ENCODE measurements at regions not wholly inside any gene's neighbourhood (a gene's known extent, or its start where the extent isn't known, plus 50 kb on each side); places are given as distances from the start of the nearest gene placed in this dataset.

- DNase-seq: no peak
Observed at GRCh38 chr13:72523049-72523448, 204.4 kb downstream of the MZT1 start.

GRCh38 chr13:72521940-72522661, 205.3 kb downstream of the MZT1 start:
- DNase-seq: no peak

GRCh38 chr13:72514146-72514545, 213.3 kb downstream of the MZT1 start:
- no peak for DNase-seq

- no peak for DNase-seq
Observed at GRCh38 chr13:72508392-72508791, 219.0 kb downstream of the MZT1 start.

- no peak for DNase-seq
Observed at GRCh38 chr13:72507416-72508199, 219.8 kb downstream of the MZT1 start.

- DNase-seq: no peak
Observed at GRCh38 chr13:72506706-72507105, 220.7 kb downstream of the MZT1 start.

GRCh38 chr13:72505376-72505775, 222.1 kb downstream of the MZT1 start:
- DNase-seq: no peak

GRCh38 chr13:72504131-72504841, 223.1 kb downstream of the MZT1 start:
- no peak for DNase-seq

GRCh38 chr13:72500851-72501250, 226.6 kb downstream of the MZT1 start:
- DNase-seq: no peak

GRCh38 chr13:72495681-72496080, 231.7 kb downstream of the MZT1 start:
- no peak for DNase-seq

GRCh38 chr13:72489751-72490150, 237.7 kb downstream of the MZT1 start:
- DNase-seq: no peak

GRCh38 chr13:72473321-72473720, 254.1 kb downstream of the MZT1 start:
- no peak for DNase-seq

GRCh38 chr13:72469906-72470305, 257.5 kb downstream of the MZT1 start:
- DNase-seq: no peak

- DNase-seq: no peak
Observed at GRCh38 chr13:72463561-72463960, 263.9 kb downstream of the MZT1 start.

- DNase-seq: no peak
Observed at GRCh38 chr13:72462726-72463125, 264.7 kb downstream of the MZT1 start.

GRCh38 chr13:72462166-72462565, 265.3 kb downstream of the MZT1 start:
- DNase-seq: no peak

- DNase-seq: no peak
Observed at GRCh38 chr13:72458701-72459100, 268.7 kb downstream of the MZT1 start.

- DNase-seq: no peak
Observed at GRCh38 chr13:72457151-72457550, 270.3 kb downstream of the MZT1 start.

- no peak for DNase-seq
Observed at GRCh38 chr13:72456486-72456885, 270.9 kb downstream of the MZT1 start.

GRCh38 chr13:72453161-72453560, 274.3 kb downstream of the MZT1 start:
- DNase-seq: no peak

GRCh38 chr13:72448082-72448481, 279.3 kb downstream of the MZT1 start:
- no peak for DNase-seq

- DNase-seq: no peak
Observed at GRCh38 chr13:72444999-72445398, 282.4 kb downstream of the MZT1 start.

GRCh38 chr13:72437458-72437857, 290.0 kb downstream of the MZT1 start:
- no peak for DNase-seq

GRCh38 chr13:72435251-72435650, 292.2 kb downstream of the MZT1 start:
- no peak for DNase-seq
